GM18505 (cell line): ENCODE measurements at regions not wholly inside any gene's neighbourhood (a gene's known extent, or its start where the extent isn't known, plus 50 kb on each side); places are given as distances from the start of the nearest gene placed in this dataset.

Experiments used
- ATAC-seq: cut with Tn5 transposase; IDR thresholded peaks from one replicate; pipeline ENCODE4 v1.9.1; 2021; ENCODE audit not compliant: unreplicated experiment
- POLR2A ChIP-seq: IDR thresholded peaks from 4 replicates; pipeline ENCODE4 v1.6.1; 2011; ENCODE audit warnings: borderline replicate concordance; ENCODE audit not compliant: insufficient read depth, insufficient read length; ENCODE audit errors: extremely low read depth

GRCh38 chr5:35374584-35374983 is 144.3 kb upstream of the PRLR start:
- ATAC-seq, result no peak
- TF ChIP-seq POLR2A, result no peak

DNA sequence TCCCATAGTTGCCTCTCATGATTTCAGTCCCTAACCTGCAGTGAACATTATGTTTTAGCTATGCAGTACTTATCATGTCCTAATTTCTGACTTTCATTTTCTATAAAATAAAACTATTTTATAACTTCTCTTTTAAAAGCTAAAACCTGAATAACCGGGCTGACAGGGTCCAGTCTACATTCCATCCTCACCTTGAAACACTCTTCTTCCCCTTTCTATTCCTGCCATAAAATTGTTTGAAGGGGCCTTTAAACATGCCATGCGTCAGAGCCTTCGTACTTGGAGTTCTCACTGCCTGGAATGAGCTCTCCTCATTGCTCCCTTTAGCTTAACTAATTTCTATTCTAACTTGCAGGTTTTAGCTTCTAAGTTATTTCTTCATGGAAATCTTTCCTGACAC is 143.0 kb upstream of the PRLR start:
- ATAC-seq, result no peak
- TF ChIP-seq POLR2A, result no peak

GRCh38 chr5:35372482-35372881 is 142.2 kb upstream of the PRLR start:
- no peak for ATAC-seq
- no peak for TF ChIP-seq POLR2A

DNA sequence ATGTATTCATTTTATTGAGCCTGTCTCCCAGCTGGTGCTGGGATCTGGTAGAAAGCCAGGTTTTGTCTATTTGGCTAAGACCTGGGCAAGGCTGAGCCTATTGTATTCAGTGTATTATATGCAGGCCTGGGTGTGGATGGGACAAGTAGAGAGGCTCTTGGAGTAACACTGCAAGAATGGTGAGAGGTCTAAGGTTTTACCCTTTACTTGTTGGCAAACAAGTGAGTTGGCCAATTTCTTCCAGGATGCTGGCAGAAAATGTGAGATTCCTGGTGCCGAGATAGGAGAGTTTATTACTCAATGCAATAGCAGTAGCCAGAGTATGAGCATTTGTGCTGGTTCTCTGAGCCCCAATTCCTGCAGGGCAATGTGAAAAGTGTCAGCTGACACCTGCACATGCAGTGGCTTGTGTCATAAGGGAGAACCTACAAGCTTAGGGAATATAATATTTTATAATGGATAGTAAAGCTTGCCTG is 141.7 kb upstream of the PRLR start:
- ATAC-seq, result no peak

DNA sequence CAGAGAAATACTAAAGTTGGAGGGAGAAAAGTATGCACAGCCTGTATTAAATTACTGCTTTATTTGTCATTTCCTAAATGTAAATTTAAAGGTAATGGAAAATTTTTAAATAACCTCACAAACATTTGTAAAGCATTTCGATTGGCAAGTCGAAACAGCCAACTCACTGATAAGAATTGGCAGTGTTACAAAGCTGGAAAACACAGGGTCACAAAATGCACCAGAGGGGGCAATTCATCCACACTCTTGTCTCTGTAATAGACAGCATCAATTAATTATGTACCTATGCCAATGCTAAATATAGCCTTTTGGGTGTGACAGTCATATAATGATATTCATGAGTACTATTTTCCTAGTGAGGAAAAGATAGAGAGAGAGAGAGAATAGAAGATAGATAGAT is 140.6 kb upstream of the PRLR start:
- TF ChIP-seq POLR2A, result no peak
- ATAC-seq, result no peak

More for the DNA sequence above, 141.7 kb upstream of the PRLR start:
- TF ChIP-seq POLR2A, result no peak

DNA sequence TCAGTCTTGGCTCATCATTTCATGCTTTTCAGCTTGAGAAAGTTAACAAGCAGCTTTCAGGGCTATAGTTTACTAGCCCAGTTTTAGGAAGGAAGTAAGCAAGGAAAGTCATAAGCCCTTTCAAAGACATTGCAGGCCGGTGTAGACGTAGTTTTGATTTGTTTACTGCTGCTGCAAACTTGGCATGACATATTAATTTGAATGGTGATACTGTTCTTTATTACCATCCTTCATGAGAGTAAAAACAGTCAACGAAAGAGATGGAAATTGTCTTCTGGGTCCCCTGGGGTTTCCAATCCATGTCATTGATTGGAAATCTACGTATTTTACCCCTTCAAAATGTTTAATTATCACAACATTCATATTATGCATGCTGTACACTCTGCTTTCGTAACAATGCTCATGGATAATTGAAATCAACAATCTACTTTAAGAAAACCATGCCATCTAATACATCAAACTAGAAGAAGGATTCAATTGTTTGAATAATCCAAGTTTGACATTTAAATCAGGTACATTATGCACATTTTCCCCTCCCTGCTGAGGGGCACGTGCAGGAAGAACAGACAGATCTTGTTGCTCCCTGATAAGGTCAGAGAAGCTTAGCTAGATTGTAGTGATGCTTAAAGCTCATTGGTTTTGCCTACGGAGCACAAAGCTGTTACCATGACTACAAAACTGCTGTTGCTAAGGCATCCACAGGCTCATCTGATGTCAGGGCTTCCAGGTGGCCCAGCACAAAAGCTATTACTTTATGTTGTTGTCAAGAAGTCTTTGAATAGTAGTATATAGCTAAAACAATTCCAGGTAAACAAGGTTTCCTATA is 139.9 kb upstream of the PRLR start:
- TF ChIP-seq POLR2A, result no peak

DNA sequence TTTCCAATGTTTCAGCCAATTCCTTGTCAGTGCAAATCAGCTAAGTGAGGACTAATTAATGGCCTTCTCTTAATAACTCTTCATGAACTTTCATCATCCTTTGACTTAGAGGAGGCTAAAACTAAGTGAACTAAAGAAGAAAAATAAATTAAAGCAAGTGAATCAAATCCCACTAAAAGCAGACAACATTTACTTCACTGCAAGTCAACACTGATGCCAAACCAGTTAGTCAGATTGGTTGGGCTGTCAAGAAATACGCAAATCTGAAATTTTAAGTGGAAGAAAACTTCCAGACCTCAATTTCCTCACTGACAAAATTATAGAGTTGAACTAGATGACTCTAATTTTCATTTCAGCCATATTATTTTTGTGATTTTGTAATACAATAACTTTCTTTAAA is 137.2 kb upstream of the PRLR start:
- no peak for TF ChIP-seq POLR2A
- no peak for ATAC-seq

More for the DNA sequence above, 139.9 kb upstream of the PRLR start:
- ATAC-seq, result no peak

- ATAC-seq, result no peak
- TF ChIP-seq POLR2A, result no peak
Measured at GRCh38 chr5:35365758-35366157, 135.5 kb upstream of the PRLR start.

DNA sequence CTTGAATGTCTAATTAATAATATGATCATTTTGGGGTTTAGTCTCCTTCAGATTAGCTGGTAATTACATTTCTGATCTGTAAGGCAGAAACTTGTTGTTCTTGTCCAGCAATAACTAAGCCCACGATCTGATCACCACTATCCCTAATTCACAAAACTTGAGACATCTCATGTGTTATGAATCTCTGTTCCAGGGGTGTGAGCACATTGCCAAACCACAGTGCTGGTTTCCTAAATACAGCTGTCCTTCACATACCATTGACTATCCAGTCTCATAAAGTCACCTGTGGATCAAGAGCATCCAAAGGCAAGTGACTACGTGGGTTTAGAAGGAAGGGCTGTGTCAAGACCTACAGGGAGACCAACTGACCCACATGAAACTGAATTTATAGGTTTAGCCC is 134.1 kb upstream of the PRLR start:
- no peak for TF ChIP-seq POLR2A
- no peak for ATAC-seq

- TF ChIP-seq POLR2A, result no peak
- ATAC-seq, result no peak
Measured at GRCh38 chr5:35363387-35363965, 133.2 kb upstream of the PRLR start.

- no peak for ATAC-seq
Measured at GRCh38 chr5:35362772-35363171, 132.5 kb upstream of the PRLR start.

GRCh38 chr5:35360671-35361070 is 130.4 kb upstream of the PRLR start:
- no peak for TF ChIP-seq POLR2A
- no peak for ATAC-seq

More at GRCh38 chr5:35362772-35363171, 132.5 kb upstream of the PRLR start:
- no peak for TF ChIP-seq POLR2A

- no peak for TF ChIP-seq POLR2A
- no peak for ATAC-seq
Measured at GRCh38 chr5:35359859-35360258, 129.6 kb upstream of the PRLR start.

- no peak for TF ChIP-seq POLR2A
- ATAC-seq, result no peak
Measured at GRCh38 chr5:35357973-35358372, 127.7 kb upstream of the PRLR start.
